Loucy (cell line): ENCODE measurements at regions not wholly inside any gene's neighbourhood (a gene's known extent, or its start where the extent isn't known, plus 50 kb on each side); places are given as distances from the start of the nearest gene placed in this dataset.

Source experiments
- H2AFZ ChIP-seq: fragments of 200-600 bp; sonication (generic); 2 replicates; pipeline ENCODE4 v1.6.0; 2016; ENCODE audit warnings: antibody characterized with exemption, mild to moderate bottlenecking, low read length, moderate library complexity
- H3F3A ChIP-seq: fragments of 200-600 bp; 2 replicates; pipeline ENCODE4 v1.6.0; 2016; ENCODE audit warnings: antibody characterized with exemption, low read depth, mild to moderate bottlenecking
- H3K27me3 ChIP-seq: fragments of 200-600 bp; sonication (generic); 2 replicates; pipeline ENCODE4 v1.6.1; 2014; ENCODE audit warnings: low read length, mild to moderate bottlenecking; ENCODE audit not compliant: insufficient read depth, poor library complexity, severe bottlenecking
- H3K36me3 ChIP-seq: fragments of 200-600 bp; sonication (generic); 2 replicates; pipeline ENCODE4 v1.6.1; 2016; ENCODE audit warnings: low read length; ENCODE audit not compliant: insufficient read depth
- H3K4me1 ChIP-seq: fragments of 200-600 bp; sonication (generic); 2 replicates; pipeline ENCODE4 v1.5.1; 2014; ENCODE audit warnings: low read length, mild to moderate bottlenecking; ENCODE audit not compliant: insufficient read depth, poor library complexity, severe bottlenecking
- H3K4me2 ChIP-seq: fragments of 200-600 bp; sonication (generic); 2 replicates; pipeline ENCODE4 v1.6.0; 2014; ENCODE audit warnings: antibody characterized with exemption, low read length, low read depth, mild to moderate bottlenecking; ENCODE audit not compliant: poor library complexity, severe bottlenecking
- H3K4me3 ChIP-seq: fragments of 200-600 bp; sonication (generic); 2 replicates; pipeline ENCODE4 v1.5.1; 2014; ENCODE audit warnings: low read length, mild to moderate bottlenecking, mixed read lengths; ENCODE audit not compliant: poor library complexity, severe bottlenecking
- H3K79me2 ChIP-seq: fragments of 200-600 bp; sonication (generic); 2 replicates; pipeline ENCODE4 v1.6.1; 2014; ENCODE audit warnings: low read length; ENCODE audit not compliant: insufficient read depth
- H3K9ac ChIP-seq: fragments of 200-600 bp; sonication (generic); 2 replicates; pipeline ENCODE4 v1.6.0; 2014; ENCODE audit warnings: mild to moderate bottlenecking, low read depth, low read length, moderate library complexity; ENCODE audit not compliant: poor library complexity, severe bottlenecking
- H3K9me2 ChIP-seq: fragments of 200-600 bp; sonication (generic); replicated peaks from 2 replicates; pipeline ENCODE4 v1.6.1; 2016; ENCODE audit warnings: low read depth, low read length, mixed read lengths
- H3K9me3 ChIP-seq: fragments of 200-600 bp; sonication (generic); 2 replicates; pipeline ENCODE4 v1.6.1; 2014; ENCODE audit warnings: mild to moderate bottlenecking, antibody characterized with exemption, low read length, low read depth; ENCODE audit not compliant: insufficient read depth
- H4K20me1 ChIP-seq: fragments of 200-600 bp; sonication (generic); 2 replicates; pipeline ENCODE4 v1.6.0; 2014; ENCODE audit warnings: antibody characterized with exemption, low read length, mild to moderate bottlenecking; ENCODE audit not compliant: insufficient read depth, poor library complexity, severe bottlenecking
- CTCF ChIP-seq: fragments of 200-600 bp; sonication (generic); conservative IDR thresholded peaks from 2 replicates; pipeline ENCODE4 v1.5.1; 2014; ENCODE audit warnings: mild to moderate bottlenecking, antibody characterized with exemption, low read length
- EZH2phosphoT487 ChIP-seq: fragments of 200-600 bp; IDR thresholded peaks from 2 replicates; pipeline ENCODE4 v1.6.1; 2018; ENCODE audit warnings: antibody characterized with exemption, mild to moderate bottlenecking, moderate library complexity, borderline replicate concordance

- no peak overlapping the region for H3K4me3 ChIP-seq
- no peak for TF ChIP-seq CTCF
- no peak for TF ChIP-seq EZH2phosphoT487
- no peak overlapping the region for H2AFZ ChIP-seq
- no peaks in the 10 kb centered on the region for H3K36me3 ChIP-seq
- H3K79me2 ChIP-seq, result no peaks in the 10 kb centered on the region
- no peaks in the 10 kb centered on the region for H4K20me1 ChIP-seq
- H3F3A ChIP-seq, result no peaks in the 10 kb centered on the region
- H3K4me2 ChIP-seq, result no peak overlapping the region
- no peaks in the 10 kb centered on the region for H3K4me1 ChIP-seq
- no peaks in the 10 kb centered on the region for H3K9me2 ChIP-seq
- no peak overlapping the region for H3K9ac ChIP-seq
- H3K9me3 ChIP-seq, result no peaks in the 10 kb centered on the region
- H3K27me3 ChIP-seq, result no peaks in the 10 kb centered on the region
Measured at GRCh38 chr1:229089586-229090208, 181.2 kb upstream of the RAB4A start.

- H3K4me1 ChIP-seq, result no peaks in the 10 kb centered on the region
- H4K20me1 ChIP-seq, result no peaks in the 10 kb centered on the region
- TF ChIP-seq EZH2phosphoT487 (no peak), CTCF (no peak)
- H3K79me2 ChIP-seq, result no peaks in the 10 kb centered on the region
- H3K4me3 ChIP-seq, result no peak overlapping the region
- no peaks in the 10 kb centered on the region for H3K36me3 ChIP-seq
- no peaks in the 10 kb centered on the region for H3K27me3 ChIP-seq
- no peak overlapping the region for H3K9ac ChIP-seq
- H3K9me3 ChIP-seq, result no peaks in the 10 kb centered on the region
- no peaks in the 10 kb centered on the region for H3F3A ChIP-seq
- H2AFZ ChIP-seq, result no peak overlapping the region
- no peak overlapping the region for H3K4me2 ChIP-seq
- no peaks in the 10 kb centered on the region for H3K9me2 ChIP-seq
Measured at GRCh38 chr1:229091721-229092136, 179.2 kb upstream of the RAB4A start.

GRCh38 chr1:229092377-229093237, 178.3 kb upstream of the RAB4A start:
- Histone ChIP-seq H3K4me2 (no peak overlapping the region), H2AFZ (no peak overlapping the region), H3K4me3 (no peak overlapping the region), H3K9me2 (no peaks in the 10 kb centered on the region), H4K20me1 (no peaks in the 10 kb centered on the region), H3K27me3 (no peaks in the 10 kb centered on the region), H3K9me3 (no peaks in the 10 kb centered on the region), H3K36me3 (no peaks in the 10 kb centered on the region), H3F3A (no peaks in the 10 kb centered on the region), H3K4me1 (no peaks in the 10 kb centered on the region), H3K9ac (no peak overlapping the region), H3K79me2 (no peaks in the 10 kb centered on the region)
- TF ChIP-seq CTCF, result no peak
- TF ChIP-seq EZH2phosphoT487, result no peak
